HG03439 (cell line): ENCODE measurements at regions not wholly inside any gene's neighbourhood (a gene's known extent, or its start where the extent isn't known, plus 50 kb on each side); places are given as distances from the start of the nearest gene placed in this dataset.

Source experiments
- ATAC-seq: cut with Tn5 transposase; IDR thresholded peaks from one replicate; pipeline ENCODE4 v1.9.1; 2021; ENCODE audit warnings: mild to moderate bottlenecking, moderate library complexity; ENCODE audit not compliant: unreplicated experiment

DNA sequence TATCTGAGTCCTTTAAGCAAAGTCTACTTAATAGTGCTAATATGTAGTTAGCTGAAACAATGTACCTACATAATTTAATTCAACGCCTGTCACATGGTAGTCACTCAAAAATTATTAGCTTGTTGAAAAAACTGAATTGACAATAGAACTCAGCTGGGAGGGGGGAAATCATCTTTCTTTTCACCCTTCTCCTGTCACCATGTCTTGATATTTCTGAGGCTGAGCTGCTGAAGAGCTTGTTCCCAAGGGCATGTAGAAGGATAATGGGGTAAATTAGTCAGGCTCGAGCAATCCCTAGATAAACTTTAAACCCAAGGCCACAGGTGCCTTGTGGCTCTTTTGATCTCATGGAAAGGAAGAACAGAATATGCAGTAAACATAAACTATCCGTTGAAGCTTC, 339.6 kb upstream of the LRATD1 start:
- ATAC-seq, result no peak

DNA sequence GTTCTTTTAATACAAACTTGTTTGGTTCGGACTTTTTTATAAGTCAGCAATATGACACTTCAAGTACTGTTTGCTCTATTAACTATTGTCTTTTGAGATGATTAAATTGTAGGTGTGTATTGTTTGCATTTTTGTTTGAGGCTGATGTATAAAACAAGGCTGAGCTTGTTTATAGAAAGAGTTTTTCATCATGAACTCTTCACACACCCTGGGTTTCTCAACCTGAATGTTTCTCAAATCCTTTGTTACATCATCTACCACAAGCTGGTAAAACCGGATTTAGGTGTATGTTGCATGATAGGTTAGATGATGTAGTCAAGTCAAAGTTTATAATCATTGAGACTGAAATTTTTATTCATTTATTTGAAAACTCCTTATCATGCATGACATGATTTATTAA, 335.2 kb upstream of the LRATD1 start:
- ATAC-seq, result no peak

DNA sequence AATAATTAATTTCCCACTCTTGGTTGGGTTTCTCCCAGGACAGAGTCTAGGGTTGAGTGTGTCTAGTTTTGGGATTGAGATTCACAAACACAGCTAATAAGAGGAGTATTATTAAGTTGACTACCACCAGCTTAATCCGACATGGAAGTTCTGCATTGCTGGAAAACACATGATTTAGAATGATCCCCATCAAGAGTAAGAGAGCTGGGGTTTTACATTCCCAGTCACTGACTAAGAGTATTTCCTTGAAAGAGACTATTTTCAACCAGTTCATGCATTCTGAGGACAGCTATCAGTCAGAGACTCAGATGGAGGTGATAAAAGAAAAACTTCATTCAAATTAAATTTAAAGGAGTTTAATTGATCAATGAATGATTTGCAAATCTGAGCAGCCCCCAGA, 334.6 kb upstream of the LRATD1 start:
- ATAC-seq, result no peak

DNA sequence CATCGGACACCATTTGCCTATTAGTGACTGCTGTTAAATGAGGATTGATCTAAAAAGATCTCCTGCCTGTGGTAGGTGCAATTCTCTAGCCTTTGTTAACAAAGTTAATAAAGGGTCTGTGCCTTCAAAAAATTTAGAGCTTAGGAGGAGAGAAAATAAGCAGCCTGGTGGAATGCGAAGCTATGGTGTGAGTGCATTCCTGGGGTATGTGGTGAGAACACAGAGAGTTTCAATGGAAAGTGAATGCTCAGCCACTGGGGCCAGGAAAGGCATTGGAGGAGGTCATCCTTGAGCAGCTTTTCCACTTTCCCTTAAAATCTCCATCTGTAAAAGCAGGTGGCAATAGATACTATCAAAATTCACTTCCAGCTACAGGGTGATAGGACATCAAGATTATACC, 331.2 kb upstream of the LRATD1 start:
- no peak for ATAC-seq

DNA sequence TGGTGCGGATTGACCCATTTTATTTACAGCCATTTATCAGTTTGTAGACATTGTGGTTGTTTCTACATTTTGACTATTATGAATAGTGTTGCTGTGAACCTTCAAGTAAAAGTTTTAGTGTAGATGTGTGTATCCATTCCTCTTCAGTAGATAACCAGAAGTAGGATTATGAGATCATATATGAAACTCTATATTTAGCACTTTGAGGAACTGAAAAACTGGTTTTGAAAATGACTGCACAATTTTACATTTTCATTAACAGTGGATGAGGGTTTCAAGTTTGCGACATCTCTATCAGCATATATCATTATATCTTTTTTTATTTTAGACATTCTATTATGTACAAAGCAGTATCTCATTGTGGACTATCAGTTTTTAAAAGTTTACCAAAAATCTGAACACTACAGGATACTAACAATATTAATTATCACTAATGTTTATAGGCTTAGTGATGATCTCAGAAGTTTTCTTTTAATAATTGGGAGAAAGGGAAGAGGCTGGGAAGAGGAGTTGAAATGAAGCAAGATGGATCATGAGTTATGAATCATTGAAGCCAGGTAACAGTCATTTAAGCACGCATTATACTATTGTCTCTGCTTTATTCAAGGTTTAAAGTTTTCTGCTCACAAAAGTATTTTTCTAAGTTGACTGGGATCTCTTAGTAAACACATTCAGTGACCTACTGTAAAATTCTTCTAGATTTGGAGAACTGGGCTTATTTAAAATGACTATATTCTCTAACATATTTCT, 329.0 kb upstream of the LRATD1 start:
- ATAC-seq, result peak; percentile 70

DNA sequence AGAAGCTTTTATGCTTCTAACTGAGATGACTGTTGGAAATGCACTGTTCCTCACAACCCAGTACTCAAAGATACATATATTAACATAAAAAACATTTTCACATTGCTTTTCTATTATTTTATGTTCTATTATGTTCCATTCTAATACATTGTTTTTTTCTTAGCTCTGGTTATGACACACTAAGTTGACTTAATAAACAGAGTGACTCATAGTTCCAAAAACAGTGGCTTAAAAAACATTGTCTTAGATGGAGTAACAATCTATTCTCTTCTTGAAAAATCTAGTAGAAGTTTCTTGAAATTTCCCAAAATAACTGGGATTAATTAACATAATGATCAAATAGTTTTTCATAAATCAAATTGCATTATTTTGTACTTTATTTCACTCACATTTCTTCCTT, 328.2 kb upstream of the LRATD1 start:
- ATAC-seq, result no peak

DNA sequence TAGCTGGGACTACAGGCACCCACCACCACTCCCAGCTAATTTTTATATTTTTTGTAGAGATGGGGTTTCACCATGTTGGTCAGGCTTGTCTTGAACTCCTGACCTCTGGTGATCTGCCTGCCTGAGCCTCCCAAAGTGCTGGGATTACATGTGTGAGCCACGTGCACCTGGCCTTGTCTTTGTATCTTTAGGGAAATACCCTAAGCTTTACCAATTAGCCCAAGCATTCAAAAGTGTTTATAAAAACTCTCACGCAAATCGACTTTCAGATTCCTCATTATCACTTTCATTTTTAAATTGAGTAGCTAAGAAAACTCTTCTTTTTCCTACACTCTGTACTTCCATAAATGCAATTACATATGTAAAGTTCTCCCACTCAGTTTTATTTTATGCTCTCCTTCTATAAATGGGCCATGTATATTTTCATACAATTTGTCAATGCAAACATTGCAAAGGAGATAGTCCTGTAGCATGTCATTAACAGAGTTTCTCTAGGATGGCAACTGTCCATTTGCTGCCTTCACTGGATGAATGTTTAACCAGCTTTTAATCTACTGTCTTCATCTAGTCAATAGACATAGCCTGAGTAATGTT, 326.2 kb upstream of the LRATD1 start:
- peak; percentile 65 for ATAC-seq

DNA sequence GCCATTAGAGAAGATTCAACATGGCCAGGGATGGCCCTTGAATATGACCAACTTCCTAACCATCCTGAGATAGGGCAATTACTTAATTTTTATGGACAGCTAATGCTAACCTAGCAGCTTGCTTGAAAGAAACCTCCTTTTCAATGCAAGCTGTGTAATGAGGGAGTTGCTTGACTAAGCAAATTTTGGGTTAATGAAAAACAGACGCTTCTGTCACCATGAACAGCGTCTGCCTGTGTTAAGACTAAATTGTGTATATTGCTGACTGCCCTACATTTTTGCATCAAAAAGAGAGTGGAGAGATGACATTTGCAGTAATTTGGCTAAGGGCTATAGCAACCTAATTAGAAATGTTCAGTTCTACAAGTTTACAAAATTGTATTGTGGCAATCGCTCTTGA, 319.2 kb upstream of the LRATD1 start:
- no peak for ATAC-seq

DNA sequence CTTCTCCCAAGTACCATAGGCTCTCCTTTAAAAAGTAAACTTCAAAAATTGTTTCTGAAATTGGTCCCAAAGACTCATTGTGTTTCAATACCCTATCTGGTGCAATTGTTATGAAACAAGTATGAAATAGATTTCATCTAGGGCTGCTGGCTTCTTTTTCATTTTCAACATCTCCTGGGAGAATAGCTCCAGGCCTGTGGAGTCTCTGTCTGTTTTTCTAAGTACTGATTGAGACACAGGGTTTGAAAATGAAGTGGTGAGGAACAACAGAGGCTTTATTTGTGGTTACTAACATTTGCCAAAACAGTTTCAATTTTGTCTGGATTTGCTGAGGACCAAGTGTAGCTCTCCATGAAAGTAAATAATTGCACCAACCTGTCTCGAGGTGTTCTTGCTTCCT, 315.9 kb upstream of the LRATD1 start:
- no peak for ATAC-seq

DNA sequence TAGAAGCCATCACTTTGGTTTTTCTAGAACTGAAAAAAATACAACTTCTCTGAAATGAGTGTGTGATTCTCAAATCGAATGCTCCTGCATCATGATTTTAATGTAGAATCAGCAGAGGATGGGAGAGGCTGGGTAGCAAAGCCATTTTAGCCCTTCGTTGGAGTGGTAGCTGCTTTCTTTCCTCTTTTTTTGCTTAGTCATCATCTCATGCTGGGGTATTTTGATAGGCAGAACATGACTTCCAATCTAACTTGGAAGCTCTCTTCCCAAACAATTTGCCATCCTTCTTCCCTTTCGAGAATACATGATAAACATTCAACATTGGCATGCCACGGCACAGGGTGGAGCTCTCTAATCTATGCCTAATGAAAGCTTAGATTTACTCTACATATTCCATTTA, 311.2 kb upstream of the LRATD1 start:
- no peak for ATAC-seq

DNA sequence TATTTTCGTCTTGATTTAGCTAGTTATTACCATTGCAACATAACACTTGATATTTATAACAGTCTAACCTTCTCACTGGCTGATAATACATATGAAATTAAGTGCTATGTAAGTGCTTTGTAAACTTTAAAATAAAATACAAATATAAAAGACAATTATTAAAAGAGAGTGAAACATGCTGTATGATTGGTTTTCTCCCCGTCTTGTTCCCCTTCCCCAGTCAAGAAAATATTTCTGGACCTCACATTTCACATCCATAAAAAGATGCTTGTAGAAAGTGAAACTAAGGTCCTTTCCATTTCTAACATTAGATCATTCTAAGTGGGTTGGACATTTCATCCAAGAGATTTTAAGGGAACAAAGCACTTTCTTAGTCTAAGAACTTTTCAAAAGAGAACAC, 310.2 kb upstream of the LRATD1 start:
- ATAC-seq, result no peak

DNA sequence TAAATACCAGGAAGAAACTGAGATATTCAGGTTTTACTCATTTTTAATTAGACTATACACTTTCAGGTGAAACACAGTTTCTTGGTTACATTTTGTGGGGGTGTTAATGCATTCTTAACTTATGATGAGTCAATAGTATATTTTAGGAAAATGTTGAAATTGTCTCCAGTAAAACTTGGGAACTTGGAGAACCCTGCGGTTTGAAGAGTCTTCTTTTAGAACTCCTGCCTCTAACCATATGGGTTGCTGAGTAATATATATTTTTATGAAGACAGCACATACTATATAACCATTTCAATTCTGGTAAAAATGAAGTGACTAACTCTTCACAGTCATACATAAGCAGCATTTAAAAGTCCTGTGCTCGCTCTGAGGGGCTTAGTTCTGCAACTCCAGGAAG, 308.2 kb upstream of the LRATD1 start:
- ATAC-seq, result no peak

DNA sequence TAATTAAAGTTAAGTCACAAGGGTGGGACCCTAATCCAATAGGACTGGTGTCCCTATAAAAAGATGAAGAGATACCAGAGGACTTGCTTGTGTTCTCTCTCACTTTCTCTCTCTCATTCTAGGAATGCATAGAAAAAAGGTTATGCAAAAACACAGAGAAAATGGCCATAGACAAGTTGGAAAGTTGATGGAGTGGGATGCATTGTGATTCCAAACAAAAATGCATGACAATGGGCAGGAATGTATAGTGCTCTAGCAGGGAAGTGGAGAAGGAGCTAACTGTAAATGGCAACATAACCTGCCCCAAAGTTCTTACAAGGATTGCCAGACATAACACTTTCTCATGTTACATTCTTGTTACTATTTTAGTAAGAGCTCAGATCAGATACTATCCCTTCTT, 301.6 kb upstream of the LRATD1 start:
- no peak for ATAC-seq

DNA sequence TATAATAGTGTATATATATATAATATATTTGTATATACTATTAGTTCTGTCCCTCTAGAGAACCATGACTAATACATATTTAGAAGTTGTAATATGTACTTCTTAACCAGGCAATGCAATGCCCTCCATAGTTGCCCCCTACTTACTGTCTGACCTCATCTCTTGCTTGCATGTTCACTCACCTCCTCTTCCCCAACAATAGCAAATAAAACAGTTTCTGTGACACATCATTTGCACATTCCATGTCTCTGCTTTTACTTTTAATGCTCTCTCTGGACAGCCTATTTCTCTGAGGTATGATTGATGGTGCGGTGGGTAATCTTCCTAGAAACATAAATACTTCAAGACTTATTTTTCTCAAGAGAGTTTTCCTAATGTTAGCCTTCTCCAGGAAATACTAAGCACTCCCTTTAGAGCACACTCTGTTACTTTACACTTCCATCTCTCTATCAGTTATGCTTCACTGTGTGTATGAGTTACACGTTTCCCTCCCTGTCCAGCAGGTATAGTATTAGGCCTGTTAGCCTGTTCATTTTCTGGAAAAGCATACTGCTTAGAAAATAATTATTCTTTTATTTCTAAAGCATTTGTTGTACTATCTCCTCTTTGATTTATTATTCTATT, 295.6 kb upstream of the LRATD1 start:
- ATAC-seq, result no peak

DNA sequence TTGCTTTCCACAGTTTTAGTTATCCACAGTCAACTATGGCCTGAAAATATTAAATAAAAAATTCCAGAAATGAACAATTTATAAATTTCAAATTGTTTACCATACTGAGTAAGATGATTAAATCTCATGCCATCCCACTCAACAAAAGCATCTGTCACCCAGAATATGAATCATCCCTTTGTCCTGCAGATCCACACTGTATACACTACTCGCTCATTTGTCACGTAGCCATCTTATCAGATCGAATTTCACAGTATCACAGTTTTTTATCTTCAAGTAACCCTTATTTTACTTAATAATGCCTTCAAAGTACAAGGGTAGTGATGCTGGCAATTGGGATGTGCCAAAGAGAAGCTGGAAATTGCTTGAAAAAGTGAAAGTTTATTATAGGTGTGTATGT, 291.8 kb upstream of the LRATD1 start:
- ATAC-seq, result no peak

DNA sequence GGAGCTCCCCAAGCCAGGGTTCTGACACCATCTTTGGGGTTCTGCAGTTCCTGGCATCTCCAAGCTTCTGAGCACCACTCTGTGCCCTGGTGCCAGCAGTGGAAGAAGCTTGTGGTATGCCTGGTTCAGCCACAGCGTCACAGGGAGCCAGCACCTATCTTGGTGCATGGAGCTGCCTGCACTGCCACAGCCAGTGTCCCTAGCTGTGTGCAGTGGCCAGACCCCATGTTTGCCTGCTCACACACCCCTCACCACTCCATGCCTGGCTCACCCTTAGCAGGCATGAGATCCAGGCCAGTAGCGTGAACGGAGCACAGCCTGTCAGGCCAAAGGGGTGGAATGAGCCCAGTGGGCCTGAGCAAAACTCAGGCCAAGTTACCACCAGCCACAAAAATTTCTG, 290.2 kb upstream of the LRATD1 start:
- no peak for ATAC-seq

DNA sequence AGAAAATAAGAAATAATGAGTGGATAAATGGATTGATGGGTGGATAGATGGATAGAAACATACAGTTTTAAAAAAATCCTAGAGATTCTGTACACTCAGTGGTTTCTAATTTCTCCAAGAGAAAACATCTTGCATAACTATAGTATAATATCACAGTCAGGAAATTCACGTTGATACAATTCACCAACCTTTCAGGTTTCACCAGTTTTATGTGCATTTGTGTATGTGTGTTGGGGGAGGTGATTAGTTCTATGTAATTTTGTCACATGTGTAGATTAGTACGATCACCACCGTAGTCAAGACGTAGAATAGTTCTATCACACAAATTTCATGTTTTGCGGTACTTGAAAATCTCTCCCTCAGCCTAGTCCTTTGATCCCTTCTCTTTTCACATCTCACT, 288.2 kb upstream of the LRATD1 start:
- ATAC-seq, result no peak

DNA sequence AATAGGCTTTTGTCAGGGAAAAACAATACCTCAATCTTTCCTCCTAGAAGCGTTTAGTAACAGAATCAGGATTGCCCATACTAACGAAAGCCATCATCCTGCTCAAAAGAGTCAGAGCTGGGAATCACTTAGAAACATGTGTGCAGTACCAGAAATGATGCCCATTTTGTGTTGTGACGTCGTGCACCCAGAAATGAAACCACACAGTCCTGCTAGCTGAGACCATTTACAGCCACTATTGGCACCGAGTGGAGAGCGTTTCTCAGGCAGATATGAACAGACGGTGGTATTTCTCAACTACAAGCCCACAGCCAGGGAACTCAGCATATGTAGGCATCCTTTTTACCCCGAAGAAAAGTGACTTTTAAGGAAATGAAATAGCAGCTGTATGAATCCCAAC, 284.3 kb upstream of the LRATD1 start:
- no peak for ATAC-seq

DNA sequence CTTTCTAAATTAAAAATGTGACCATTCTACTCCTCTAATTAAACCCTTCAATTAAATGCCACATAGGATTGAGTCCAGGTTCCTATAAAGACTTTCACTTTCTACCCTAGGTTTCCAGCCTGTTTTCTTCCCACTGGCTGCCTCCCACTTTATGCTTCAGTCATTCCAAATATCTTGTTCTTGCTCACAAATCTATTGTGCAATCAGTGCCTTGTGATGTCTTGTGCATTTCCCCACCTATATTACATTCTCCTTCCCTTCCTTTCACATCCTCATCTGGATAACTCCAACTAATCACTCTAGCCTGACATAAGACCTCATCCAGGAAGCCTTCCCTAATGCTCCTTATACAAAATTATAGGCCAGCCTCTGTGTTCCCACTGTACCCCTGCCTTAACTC, 281.7 kb upstream of the LRATD1 start:
- ATAC-seq, result no peak

DNA sequence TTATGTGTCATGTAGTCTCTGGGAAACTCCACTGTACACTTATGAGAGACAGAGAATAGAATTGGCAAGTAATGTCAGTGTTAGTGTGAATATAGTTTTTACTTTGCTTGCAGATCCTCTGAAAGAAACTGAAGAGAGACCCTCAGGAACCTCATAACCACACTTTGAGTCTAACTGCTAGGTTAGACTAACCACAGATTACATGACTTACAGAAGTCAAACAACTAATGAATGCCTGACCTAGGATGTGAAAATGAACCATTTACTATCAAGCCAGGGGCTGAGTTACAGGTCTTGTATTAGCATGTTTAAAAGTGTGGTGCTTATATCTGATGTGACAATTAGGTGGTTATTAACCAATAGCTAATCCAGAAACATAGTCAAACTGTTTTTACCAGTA, 280.4 kb upstream of the LRATD1 start:
- ATAC-seq, result no peak

DNA sequence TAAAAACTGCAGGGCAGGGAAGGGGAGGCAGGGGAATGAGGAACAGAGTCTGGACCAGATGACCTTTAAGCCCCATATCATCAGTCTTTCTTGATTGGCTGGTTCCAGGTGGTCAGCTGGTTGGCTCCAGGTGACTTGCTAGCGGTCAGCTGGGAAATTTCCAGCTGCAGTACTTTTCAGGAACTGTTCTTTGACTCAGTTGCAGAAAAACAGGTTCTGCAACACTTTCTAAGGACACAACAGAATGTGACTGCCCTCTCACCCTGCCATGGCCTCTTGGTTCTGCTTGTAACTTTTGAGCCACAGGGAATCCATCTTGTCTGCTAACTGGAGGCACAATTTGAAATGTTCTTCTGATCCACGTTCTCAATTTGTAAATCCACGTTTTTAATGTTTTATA, 278.3 kb upstream of the LRATD1 start:
- no peak for ATAC-seq

DNA sequence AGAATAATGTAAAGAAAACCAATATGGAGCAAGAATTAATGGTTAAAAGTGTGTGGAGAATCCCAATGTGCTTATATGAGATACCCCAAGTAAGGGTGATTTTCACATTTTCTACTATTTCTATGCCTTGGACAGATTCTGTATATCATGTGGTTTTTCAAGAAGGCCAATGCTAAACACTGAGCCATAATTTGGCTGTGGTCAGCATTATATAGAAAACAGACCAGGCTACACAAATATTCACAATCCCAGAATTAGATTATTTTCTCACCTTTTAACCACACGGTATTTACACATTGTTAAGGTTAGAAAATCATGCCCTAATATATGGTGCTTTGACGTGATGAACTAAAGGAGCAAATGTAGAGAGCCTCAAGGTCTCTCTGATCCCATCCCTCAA, 277.4 kb upstream of the LRATD1 start:
- ATAC-seq, result no peak

DNA sequence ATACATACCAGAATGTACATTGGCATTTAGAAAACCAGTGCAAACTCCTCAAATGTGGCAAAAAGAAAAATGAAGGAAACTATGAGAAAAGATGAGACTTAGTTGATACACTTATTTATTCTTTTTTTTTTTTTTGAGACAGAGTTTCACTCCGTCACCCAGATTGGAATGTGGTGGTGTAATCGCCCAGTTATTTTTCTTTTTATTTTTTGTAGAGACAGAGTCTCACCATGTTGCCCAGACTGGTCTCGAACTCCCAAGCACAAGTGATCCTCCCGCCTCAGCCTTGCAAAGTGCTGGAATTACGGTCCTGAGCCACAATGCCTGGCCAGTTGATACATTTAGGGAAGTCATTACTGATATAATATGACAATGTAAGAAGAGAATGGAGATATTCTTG, 274.2 kb upstream of the LRATD1 start:
- no peak for ATAC-seq
